KMS-11 (cell line): ENCODE measurements at regions not wholly inside any gene's neighbourhood (a gene's known extent, or its start where the extent isn't known, plus 50 kb on each side); places are given as distances from the start of the nearest gene placed in this dataset.

Source experiments
- H2AFZ ChIP-seq: fragments of 200-600 bp; sonication (generic); 2 replicates; pipeline ENCODE4 v1.6.1; 2016; ENCODE audit warnings: antibody characterized with exemption, mixed run types, low read depth
- H3K27ac ChIP-seq: fragments of 200-600 bp; sonication (generic); 2 replicates; pipeline ENCODE4 v1.6.1; 2016; ENCODE audit warnings: mild to moderate bottlenecking, mixed run types
- H3K27me3 ChIP-seq: fragments of 200-600 bp; sonication (generic); 2 replicates; pipeline ENCODE4 v1.6.1; 2017; ENCODE audit warnings: mild to moderate bottlenecking, low read depth, mixed run types, moderate library complexity; ENCODE audit not compliant: insufficient read depth
- H3K36me3 ChIP-seq: fragments of 200-600 bp; sonication (generic); 2 replicates; pipeline ENCODE4 v1.6.1; 2017; ENCODE audit warnings: mild to moderate bottlenecking, mixed run types; ENCODE audit not compliant: insufficient read depth
- H3K4me1 ChIP-seq: fragments of 200-600 bp; sonication (generic); 2 replicates; pipeline ENCODE4 v1.6.1; 2016; ENCODE audit warnings: mild to moderate bottlenecking, low read depth, mixed run types; ENCODE audit not compliant: poor library complexity, severe bottlenecking
- H3K4me2 ChIP-seq: fragments of 200-600 bp; sonication (generic); 2 replicates; pipeline ENCODE4 v1.7.0; 2016; ENCODE audit warnings: mild to moderate bottlenecking, mixed run types
- H3K4me3 ChIP-seq: fragments of 200-600 bp; sonication (generic); IDR thresholded peaks from 2 replicates; pipeline ENCODE4 v1.6.1; 2017; ENCODE audit warnings: low read depth, low read length, mixed read lengths; ENCODE audit not compliant: insufficient read depth
- H3K79me2 ChIP-seq: fragments of 200-600 bp; sonication (generic); 2 replicates; pipeline ENCODE4 v1.6.1; 2016; ENCODE audit warnings: low read depth, mixed run types; ENCODE audit not compliant: insufficient read depth
- H3K9ac ChIP-seq: fragments of 200-600 bp; sonication (generic); 2 replicates; pipeline ENCODE4 v1.6.1; 2016; ENCODE audit warnings: mild to moderate bottlenecking, mixed run types
- H4K20me1 ChIP-seq: fragments of 200-600 bp; sonication (generic); 2 replicates; pipeline ENCODE4 v1.6.1; 2016; ENCODE audit warnings: mild to moderate bottlenecking, mixed run types; ENCODE audit not compliant: insufficient read depth
- TF ChIP-seq, protein P1 (sequence below): fragments of 200-600 bp; sonication (generic); conservative IDR thresholded peaks from 2 replicates; pipeline ENCODE4 v1.6.1; 2017; ENCODE audit warnings: low read depth, mild to moderate bottlenecking, antibody characterized with exemption, low read length, moderate library complexity, mixed read lengths

DNA sequence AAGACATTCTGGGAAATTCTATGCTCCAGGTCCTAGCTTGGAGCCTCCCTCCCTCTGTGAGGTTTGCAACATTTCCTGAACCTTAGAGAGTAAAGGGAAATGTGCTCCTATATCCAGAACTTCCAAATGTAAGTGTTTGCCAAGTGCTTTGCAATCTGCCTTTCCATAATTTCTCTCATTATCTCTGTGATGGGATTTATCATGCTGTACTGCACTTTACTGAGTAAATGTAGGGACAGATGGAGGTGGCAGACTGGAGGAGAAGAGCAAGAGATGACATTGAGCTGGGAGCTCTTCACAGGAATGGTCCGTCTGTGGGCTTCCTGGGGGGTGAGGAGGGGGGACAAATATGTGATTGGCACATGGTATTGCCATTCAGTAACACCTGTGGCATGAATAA lies 184.3 kb downstream of the SOX4 start:
- H3K4me3 ChIP-seq = no peak overlapping the region
- no peaks in the 10 kb centered on the region for H4K20me1 ChIP-seq
- H3K27ac ChIP-seq = no peak overlapping the region
- TF ChIP-seq, protein P1, sequence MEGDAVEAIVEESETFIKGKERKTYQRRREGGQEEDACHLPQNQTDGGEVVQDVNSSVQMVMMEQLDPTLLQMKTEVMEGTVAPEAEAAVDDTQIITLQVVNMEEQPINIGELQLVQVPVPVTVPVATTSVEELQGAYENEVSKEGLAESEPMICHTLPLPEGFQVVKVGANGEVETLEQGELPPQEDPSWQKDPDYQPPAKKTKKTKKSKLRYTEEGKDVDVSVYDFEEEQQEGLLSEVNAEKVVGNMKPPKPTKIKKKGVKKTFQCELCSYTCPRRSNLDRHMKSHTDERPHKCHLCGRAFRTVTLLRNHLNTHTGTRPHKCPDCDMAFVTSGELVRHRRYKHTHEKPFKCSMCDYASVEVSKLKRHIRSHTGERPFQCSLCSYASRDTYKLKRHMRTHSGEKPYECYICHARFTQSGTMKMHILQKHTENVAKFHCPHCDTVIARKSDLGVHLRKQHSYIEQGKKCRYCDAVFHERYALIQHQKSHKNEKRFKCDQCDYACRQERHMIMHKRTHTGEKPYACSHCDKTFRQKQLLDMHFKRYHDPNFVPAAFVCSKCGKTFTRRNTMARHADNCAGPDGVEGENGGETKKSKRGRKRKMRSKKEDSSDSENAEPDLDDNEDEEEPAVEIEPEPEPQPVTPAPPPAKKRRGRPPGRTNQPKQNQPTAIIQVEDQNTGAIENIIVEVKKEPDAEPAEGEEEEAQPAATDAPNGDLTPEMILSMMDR = no peak
- H3K4me2 ChIP-seq = no peak overlapping the region
- no peaks in the 10 kb centered on the region for H3K4me1 ChIP-seq
- H2AFZ ChIP-seq = no peak overlapping the region
- no peaks in the 10 kb centered on the region for H3K36me3 ChIP-seq
- H3K9ac ChIP-seq = no peak overlapping the region
- H3K79me2 ChIP-seq = no peaks in the 10 kb centered on the region
- H3K27me3 ChIP-seq = no peaks in the 10 kb centered on the region

- Histone ChIP-seq H3K4me2 (no peak overlapping the region), H3K36me3 (no peaks in the 10 kb centered on the region), H2AFZ (no peak overlapping the region), H3K27me3 (no peaks in the 10 kb centered on the region), H3K9ac (no peak overlapping the region), H3K4me1 (no peaks in the 10 kb centered on the region), H3K79me2 (no peaks in the 10 kb centered on the region), H3K4me3 (no peak overlapping the region), H3K27ac (no peak overlapping the region), H4K20me1 (no peaks in the 10 kb centered on the region)
- TF ChIP-seq, protein P1 = no peak
Measured at GRCh38 chr6:21780141-21780540, 186.6 kb downstream of the SOX4 start.

DNA sequence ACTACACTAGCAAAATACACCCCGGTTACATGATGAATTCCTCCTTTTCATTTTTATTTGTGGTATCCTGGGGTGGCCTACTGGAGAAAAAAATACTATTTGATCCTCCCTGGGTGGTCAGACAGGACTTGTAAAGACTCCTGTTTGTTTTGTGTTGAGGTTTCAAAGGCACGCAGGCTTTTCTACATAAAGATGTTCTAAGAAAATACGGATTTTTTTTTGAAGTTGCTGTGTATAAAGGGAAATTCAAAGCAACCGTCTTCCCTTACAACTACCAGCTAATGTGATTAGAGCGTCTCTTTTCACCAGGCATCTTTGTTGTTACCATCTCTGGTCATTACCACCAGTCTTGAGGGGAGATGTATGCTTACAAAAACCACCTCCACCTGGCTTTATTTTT lies 187.1 kb downstream of the SOX4 start:
- Histone ChIP-seq H2AFZ (no peak overlapping the region), H3K4me2 (no peak overlapping the region), H4K20me1 (no peaks in the 10 kb centered on the region), H3K36me3 (no peaks in the 10 kb centered on the region), H3K4me1 (no peaks in the 10 kb centered on the region), H3K9ac (no peak overlapping the region), H3K79me2 (no peaks in the 10 kb centered on the region), H3K27ac (no peak overlapping the region), H3K4me3 (no peak overlapping the region), H3K27me3 (no peaks in the 10 kb centered on the region)
- TF ChIP-seq, protein P1 = no peak

- H3K27me3 ChIP-seq = no peaks in the 10 kb centered on the region
- H3K27ac ChIP-seq = no peak overlapping the region
- no peaks in the 10 kb centered on the region for H3K79me2 ChIP-seq
- H3K4me3 ChIP-seq = no peak overlapping the region
- no peak overlapping the region for H2AFZ ChIP-seq
- no peaks in the 10 kb centered on the region for H4K20me1 ChIP-seq
- no peak overlapping the region for H3K9ac ChIP-seq
- no peaks in the 10 kb centered on the region for H3K4me1 ChIP-seq
- H3K4me2 ChIP-seq = no peak overlapping the region
- H3K36me3 ChIP-seq = no peaks in the 10 kb centered on the region
- TF ChIP-seq, protein P1 = no peak
Measured at GRCh38 chr6:21781128-21781527, 187.6 kb downstream of the SOX4 start.
